ENCODE measurements at regions not wholly inside any gene's neighbourhood (a gene's known extent, or its start where the extent isn't known, plus 50 kb on each side); places are given as distances from the start of the nearest gene placed in this dataset.
"Not testable (repeated sequence)": the region's sequence is repeated elsewhere in the genome, so short reads cannot be mapped to it uniquely, and the experiment has no call there.

GRCh38 chr4:57777876-57778275 is 667.7 kb upstream of the IGFBP7 start:
- no peak for DNase-seq

GRCh38 chr4:57774681-57775080 is 664.5 kb upstream of the IGFBP7 start:
- DNase-seq, result no peak

GRCh38 chr4:57774171-57774570 is 664.0 kb upstream of the IGFBP7 start:
- DNase-seq, result no peak

DNA sequence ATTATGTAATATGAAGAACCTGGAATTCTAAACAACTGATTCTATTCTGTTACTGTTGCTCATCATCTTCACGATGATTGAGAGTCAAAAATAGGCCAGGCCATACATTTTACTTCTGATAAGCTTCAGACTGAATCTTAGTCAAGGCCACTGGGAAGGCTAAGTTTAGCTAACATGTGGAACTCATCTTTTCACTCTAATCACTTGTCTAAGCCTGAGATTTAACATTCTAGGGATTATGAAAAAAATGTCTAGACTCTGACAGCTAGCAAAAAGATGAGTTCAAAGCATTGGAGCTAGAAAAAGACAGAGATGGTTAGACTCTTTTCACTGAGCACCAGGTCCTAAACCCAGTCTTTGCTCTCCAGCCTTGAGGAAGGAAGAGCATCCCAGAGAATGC is 656.2 kb upstream of the IGFBP7 start:
- no peak for DNase-seq

DNA sequence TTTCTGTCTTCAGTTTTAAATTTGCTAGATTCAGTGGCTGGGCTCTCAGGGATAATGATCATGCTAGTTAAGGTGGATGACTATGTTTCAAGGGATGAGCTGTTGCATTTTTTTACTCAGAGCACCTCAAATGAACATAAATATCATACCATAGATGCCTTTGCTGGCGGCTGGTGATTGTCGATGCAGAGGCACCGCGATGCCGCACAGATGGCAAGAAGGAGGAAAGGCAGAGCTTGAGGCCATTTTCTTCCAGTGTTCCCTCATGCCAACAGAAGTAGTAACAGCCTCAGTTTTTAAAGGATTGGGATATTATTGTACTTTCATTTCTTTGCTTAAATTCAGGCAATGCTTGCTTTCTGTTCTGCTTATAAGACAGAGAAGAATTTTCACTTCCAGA is 654.7 kb upstream of the IGFBP7 start:
- DNase-seq, result no peak

DNA sequence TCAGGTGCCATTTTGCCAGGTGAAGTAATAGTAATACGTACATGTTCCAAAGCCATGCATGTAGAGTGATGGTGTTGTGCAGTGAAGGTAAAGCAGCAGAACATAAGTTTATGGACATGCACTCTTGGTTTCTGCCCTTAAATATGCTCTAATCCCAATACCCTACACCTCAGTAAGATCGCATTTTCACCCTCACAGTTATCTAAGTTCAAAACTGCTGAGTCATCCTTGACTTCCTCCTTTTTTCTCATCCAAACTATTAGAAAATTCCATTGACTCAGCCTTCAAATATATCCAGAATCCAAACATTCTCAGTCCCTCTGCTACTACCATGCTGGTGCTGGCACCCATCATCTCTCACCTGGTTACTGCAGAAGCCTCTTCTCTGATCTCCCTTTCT is 652.9 kb upstream of the IGFBP7 start:
- DNase-seq, result no peak

GRCh38 chr4:57740625-57741190 is 630.5 kb upstream of the IGFBP7 start:
- no peak for DNase-seq

DNA sequence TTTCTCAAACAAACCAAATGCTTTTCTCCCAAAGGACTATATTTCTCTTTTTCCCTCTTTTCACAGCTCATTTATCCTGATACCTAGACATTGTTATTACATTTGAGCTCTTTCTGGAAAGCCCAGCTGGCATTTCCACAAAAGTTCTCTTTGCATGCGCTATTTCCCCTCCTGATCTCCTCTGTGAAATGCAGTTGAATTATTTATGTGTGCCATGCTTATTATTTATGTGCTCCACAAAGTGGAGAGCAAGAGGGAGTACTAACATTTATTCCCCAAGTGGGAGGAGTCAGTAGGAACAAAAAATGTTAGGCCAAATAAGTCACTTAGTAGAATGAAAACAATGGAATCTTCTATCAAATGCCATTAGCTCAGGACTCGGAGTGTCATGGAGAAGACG is 626.6 kb upstream of the IGFBP7 start:
- DNase-seq, result no peak

DNA sequence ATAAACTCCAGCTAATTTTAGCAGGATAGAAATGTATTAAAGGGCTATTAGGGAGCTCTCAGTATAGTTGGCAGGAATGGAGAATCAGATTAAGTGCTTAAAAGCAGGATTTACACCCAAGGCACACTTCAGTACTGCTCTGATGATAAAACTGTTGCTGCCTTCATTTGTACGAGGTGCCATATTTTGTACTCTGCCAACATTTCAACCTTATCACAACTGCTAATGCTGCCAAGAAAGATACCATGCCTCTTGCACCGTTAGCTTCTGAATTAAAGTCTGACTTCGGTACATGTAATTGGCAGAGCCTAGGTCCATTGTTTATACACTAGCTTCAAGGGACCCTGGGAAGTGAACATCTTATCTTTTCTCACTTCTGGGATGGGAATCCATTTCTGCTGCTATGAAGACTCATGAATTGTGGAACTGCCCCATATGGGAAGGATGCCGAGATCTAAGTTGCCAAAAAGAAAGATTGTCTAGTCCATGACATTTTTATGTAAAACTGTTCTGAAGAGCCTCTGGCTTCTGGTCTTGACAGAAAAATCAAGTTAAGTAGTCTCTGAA is 624.0 kb upstream of the IGFBP7 start:
- DNase-seq, result no peak

DNA sequence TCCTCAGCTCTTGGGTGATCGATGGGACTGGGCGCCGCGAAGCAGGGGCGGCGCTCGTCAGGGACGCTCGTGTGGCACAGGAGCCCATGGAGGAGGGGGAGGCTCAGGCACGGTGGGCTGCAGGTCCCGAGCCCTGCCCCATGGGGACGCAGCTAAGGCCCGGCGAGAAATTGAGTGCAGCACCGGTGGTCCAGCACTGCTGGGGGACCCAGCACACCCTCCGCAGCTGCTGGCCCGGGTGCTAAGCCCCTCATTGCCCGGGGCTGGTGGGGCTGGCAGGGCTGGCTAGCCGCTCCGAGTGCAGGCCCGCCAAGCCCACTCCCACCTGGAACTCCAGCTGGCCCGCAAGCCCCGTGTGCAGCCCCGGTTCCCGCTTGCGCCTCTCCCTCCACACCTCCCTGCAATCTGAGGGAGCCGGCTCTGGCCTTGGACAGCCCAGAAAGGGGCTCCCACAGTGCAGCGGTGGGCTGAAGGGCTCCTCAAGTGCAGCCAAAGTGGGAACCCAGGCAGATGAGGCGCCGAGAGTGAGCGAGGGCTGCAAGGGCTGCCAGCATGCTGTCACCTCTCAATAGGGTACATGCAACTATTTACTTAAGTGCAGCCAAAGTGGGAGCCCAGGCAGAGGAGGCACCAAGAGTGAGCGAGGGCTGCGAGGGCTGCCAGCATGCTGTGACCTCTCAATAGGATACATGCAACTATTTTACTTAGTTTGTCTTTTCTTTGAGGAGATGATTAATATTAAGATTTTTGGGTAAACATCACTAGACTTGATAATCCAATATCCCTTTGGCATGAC is 619.8 kb upstream of the IGFBP7 start:
- DNase-seq, result not testable (repeated sequence)

DNA sequence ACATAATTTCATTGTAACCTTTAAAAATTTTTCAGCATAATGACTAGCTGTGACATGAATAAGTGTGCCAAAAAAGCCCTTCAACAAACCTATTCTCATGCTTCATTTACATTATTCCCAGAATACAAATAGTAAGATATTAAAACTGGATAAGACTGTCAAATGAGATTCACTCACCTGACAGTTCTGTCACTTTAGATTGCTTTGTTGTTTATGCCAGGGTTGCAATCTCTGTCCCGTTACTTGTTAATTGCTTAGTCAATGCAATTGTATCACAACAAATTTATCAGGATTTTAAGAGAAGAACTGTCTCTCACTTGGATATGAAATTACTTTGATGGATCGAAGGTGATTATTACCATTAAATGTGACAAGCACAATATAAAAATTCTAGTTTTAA is 616.0 kb upstream of the IGFBP7 start:
- no peak for DNase-seq

DNA sequence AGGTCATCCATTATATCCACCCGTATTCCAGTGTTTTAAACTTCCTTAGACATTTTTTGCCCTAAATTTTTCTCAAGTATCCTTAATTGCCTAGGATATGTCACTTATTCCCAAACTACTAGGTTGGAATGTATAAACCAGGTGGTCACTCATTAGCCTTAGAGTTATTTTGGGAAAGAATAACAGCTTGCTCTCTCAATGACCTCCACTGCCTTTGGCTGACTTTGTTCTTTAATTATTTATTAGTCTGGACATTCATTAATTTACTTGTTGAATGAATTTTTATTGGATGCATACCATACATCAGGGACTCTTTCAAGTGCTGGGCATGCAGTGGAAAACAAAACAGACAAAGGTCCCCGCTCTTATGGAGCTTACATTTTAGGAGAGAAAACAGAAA is 609.3 kb upstream of the IGFBP7 start:
- no peak for DNase-seq

GRCh38 chr4:57714313-57714712 is 604.1 kb upstream of the IGFBP7 start:
- not testable (repeated sequence) for DNase-seq

GRCh38 chr4:57710053-57710452 is 599.9 kb upstream of the IGFBP7 start:
- no peak for DNase-seq

DNA sequence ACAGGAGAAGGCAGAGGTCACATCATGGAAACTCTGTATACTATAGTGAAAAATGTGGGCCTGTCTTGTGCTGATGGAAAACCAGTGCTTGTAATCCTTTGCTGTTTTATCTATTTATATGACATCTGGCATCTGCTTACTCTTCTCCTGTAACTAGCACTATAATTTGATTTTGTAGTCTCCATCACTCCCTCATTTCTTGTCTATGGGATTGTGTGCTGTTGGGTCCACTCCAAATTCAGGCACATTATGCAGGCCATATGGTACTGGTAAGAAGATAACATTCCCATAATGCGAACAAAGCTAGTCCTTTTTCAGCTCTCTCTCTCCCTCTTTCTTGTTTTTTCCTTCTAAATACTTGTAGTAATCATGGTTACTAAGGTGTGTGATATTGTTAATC is 581.2 kb upstream of the IGFBP7 start:
- DNase-seq, result no peak

DNA sequence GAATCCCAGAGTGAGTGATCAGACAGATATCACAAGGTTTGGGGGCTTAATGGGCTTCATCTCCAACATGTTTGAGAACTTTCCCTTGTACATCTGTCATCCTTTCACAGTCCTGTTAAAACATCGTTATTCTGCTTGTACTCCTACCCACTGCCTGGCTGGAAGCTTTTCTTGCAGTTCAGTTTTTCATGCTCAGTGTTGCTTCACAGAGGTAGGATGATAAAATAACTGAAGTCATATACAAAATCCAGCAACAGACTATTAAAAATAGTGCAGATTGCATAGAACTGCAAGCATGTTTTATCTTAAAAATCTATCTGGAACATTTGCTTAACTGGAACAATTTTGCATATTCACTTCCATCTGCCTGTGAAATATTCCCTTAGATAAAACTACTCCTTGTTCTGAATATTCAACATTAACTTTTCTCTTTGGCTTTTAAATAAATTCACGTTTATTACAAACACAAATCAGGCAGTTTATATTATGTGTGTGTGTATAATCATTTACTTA is 579.6 kb upstream of the IGFBP7 start:
- DNase-seq, result no peak

DNA sequence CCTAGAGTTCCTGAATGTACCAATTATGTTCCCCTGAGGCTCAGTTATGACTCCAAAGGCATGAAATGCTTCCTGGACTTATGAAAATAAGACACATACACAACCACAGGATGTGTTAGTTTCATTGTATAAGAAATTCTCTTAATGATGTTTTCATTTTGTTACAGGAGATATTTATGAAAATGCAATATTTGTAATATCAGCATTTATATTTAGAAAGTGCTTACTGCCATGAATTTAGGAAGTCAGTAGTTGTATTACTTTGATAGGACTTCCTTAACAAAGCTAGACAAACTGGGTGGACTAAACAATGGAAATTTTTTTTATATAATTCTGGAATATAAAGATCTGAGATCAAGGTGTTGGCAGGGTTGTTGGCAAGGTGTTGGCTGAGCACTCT is 572.1 kb upstream of the IGFBP7 start:
- no peak for DNase-seq

GRCh38 chr4:57679969-57680368 is 569.8 kb upstream of the IGFBP7 start:
- no peak for DNase-seq

GRCh38 chr4:57676394-57676793 is 566.2 kb upstream of the IGFBP7 start:
- DNase-seq, result no peak

- DNase-seq, result no peak
Observed at GRCh38 chr4:57672846-57673433, 562.8 kb upstream of the IGFBP7 start.

DNA sequence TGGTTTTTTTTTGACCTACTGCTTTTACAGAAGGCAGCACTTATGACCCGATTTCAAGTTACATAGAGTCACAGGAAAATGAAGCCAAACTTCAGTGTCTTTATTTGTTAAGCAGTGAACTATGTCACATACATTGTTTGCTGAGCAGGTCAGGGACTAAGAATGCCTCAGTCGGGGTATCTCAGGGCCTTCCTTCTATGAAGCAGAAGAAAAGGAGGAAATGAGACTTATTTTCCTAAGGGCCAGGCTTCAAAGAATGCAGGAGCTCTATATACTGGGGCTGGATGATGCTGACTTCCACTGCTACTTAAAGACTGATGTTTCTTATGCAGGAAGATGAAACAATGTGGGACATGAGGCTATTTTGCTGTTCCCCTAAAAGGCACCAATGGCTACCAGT is 558.4 kb upstream of the IGFBP7 start:
- no peak for DNase-seq

DNA sequence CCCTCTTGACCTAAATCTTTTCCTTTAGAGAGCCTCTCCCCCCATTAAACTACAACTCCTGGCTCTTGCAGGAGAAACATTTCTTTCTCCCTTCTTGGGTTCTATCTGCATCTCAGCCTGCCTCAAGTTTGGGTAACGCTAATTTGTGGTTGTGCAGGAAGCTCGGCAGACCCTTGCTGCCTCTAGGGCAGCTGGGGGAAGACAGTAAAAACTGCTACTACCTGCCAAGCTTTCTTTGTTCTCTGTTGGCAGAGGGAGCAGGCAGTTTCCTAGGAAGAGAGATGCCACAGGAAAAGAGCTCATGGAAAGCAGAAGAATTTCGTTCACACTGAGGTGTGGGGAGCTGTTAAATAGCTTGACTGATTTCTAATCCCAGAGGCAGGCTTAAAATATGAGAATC is 555.6 kb upstream of the IGFBP7 start:
- DNase-seq, result no peak

GRCh38 chr4:57661517-57662090 is 551.4 kb upstream of the IGFBP7 start:
- DNase-seq, result no peak

- no peak for DNase-seq
Observed at GRCh38 chr4:57658673-57659072, 548.5 kb upstream of the IGFBP7 start.

Data from activated CD4-positive, CD25-positive, alpha-beta regulatory T cell (primary cell).